ENCODE measurements at regions not wholly inside any gene's neighbourhood (a gene's known extent, or its start where the extent isn't known, plus 50 kb on each side); places are given as distances from the start of the nearest gene placed in this dataset.

DNA sequence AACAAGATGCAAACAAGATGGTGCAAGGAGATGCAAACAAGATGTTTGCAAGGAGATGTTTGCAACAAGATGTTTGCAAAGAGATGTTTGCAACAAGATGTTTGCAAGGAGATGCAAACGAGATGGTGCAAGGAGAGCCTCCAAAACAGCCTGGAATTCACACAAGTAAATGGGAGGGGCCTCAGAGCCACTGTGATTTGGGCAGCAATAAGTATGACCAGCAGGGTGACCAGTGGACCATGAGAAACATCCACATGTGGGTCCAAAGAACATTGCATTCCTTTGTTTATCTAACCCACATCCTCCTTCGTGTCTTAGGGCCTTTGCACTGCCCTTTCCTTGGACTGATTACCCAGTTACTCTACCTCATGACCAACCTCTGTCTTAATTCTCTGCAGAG is 162.9 kb downstream of the PLPP3 start:
- DNase-seq, result no peak

DNA sequence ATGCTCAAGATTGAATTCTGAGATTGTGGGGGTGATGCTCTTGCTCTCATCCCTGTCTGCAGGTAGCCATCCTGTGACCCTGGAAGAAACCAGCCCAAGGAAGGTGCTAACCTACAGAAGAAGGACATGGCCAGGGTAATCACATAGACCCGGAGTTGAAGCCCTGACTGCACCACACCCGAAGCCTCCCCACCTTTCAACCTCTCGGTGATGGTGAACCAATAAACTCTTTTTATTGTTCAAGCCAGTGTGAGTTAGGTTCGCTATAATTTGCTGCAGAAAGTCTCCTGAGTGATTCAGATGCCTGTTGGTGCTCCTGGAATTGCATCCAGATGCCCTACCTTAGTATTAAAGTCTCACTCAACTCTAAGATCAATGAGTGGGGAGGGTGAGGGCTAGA is 163.6 kb downstream of the PLPP3 start:
- DNase-seq, result no peak

DNA sequence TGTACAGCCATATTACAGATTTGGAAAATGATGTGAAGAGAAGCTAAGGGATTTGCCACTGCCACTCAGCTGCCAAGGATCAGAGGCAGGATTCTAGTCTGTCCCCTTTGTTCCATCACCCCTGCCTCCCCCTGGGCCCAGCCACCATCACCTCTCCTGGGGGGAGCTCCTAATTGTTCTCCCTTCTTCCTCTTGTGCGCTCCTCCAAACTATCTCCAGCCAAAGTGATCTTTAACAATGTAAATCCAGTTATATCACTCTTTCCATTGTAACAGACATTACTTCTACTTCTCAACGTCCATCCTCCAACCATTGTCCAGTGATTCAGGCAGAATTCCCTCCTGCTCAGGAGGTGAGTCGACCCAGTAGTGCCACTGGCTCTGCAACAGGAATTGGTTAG is 164.1 kb downstream of the PLPP3 start:
- no peak for DNase-seq

DNA sequence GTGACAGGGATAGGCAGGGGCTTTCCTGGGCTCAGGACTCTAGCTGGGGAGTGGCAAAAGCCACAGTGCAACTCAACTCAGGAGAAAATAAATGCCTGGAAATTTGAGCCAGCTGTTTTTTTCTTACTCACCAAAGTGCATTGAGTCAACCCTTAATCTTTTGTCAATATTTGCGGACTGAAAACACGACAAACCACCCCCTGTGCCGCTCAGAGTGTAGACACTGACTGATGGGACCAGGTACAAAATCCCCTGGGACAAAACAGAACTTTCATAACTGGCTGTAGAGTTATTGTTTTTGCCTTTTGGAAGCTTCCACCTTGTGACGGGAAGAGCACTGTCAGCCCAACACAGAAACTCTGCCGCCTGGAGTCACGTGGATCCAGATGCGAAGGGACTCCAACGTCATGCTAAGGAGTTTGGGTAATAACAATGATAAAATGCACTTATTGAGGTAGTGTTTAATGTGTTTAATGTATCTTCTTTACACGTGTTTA is 164.6 kb downstream of the PLPP3 start:
- no peak for DNase-seq

DNA sequence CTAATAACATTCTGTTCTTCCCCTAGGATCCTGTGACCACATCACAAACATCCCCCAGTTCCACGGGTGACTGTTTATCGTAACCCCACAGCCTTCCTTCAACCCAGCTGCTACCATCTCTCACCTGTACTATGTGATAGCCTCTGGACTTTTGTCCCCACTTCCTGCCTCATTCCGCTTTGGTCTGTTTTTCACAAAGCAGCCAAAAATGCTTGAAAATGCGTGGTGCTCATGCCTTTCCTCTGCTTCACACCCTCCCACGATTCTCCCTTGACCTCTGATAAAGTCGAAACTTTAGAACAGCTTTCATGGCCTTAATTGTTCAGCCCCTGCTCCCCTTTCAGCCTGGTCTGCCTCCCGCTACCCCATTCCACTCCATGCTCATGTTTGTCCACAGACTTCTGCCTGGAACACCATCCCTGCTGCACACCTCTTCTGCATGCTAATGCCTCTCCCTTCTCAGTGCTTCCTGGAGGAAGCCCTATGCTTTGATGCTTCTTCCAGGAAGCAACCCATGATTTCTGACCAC is 165.6 kb downstream of the PLPP3 start:
- no peak for DNase-seq

DNA sequence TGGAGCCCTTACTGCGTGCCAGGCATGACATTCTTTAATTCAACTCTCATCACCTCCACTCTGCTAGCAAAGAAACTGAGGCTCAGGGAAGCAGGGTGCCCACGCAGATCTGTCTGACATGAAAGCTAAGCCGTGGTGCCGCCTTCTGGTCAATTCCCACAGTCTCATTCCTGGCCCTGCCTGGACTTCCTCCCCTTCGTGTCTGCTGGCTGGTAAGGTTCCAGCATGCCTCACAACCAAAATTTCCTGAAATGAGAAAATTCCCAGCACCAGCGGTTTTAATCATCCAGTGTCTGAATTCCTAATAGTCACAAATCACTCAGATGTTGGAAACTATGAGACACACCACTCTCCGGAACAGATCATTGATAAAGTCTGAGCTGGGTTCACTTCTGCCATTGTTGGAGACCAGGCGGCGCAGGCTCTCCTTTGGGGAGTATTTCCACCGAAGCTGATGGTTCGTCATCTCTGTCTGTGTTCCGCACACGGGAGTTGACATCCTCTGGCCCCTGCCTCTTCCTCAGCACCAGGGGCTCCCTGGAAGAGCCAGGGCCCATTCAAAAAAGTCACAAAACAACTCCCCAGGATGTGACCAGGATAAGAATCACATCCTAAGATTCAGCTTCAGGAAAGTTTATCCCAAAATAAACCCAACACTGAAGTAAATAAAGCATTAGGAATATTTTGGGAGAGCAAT is 167.7 kb downstream of the PLPP3 start:
- no peak for DNase-seq

DNA sequence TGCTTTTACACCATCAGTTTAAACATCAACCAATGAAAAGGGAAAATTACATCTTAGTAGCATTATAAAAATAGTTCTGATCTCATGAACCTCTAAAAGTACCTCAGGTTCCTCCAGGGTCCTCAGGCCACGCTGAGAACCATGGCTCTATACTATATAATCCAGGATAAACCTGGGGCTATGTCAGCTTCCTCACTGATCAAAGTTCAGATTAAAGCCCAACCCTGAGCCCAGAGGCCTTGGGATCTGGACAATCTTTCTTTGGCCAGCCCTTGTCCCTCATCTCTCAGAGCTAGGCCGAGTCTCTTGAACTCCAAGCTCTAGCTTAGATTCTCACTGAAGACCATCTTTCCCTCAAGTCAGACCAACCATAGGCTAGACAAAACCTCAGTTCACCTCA is 168.3 kb downstream of the PLPP3 start:
- no peak for DNase-seq

DNA sequence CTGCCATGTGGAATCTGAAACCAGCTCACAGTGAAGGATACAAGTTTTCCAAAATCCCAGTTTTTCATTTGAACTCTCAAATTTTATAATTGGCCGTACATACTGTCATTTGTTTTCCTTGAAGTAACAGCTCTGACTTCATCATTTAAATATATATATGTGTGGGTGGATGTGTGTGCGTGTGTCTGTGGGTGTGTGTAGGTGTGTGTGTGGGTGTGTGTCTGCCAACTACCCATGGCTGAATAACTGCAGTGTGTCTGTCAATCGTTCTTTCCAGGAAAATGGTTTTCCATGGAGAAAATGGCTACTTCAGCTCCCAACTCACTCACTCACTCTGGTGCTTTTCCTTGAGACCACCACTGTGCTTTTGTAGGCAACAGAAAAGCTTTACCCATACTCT is 169.0 kb downstream of the PLPP3 start:
- no peak for DNase-seq

DNA sequence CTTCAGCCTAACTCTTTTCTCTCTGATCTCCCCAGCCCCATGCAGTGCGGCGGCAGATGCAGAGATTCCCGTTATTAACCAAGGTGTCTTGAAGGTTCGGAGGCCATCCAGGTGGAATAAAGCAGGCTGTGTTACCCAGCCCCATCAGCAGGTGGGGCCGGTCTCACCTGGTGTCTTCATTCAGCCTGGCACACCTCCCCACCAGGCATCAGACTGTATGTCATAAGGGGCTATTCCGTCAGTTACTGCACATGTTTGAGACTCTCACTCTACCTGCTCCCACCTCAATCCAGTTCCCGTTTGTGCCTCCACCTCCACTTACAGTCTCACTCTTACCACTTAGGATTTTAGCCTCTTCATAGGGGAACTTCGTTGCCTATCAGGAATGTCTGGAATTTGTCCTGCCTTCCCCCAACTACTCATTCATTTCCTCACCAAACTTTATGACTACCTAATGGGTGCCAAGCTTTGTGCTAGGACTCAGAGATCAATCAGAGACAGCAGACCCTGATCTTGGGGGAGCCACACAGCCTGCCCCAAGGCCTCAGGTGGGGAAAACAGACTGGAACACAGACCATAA is 170.2 kb downstream of the PLPP3 start:
- no peak for DNase-seq

DNA sequence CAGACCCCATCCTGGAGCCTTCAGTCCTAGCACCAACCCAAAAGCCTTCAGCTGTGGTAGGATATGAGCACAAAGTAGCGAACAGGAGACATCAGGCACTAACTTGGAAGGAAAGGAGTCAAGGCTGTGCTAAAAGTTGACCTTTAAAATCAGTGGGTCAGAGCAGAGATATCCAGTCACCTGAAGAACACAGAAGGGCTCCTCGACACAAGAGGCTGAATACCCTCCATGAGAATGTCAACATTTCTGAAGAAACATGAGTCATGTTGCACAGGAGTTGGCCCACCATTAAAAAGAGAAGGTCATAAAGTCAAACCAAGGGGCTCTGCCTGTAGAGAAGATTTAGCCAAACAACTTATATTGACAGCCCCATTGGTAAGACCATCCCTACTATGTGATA is 172.5 kb downstream of the PLPP3 start:
- no peak for DNase-seq

DNA sequence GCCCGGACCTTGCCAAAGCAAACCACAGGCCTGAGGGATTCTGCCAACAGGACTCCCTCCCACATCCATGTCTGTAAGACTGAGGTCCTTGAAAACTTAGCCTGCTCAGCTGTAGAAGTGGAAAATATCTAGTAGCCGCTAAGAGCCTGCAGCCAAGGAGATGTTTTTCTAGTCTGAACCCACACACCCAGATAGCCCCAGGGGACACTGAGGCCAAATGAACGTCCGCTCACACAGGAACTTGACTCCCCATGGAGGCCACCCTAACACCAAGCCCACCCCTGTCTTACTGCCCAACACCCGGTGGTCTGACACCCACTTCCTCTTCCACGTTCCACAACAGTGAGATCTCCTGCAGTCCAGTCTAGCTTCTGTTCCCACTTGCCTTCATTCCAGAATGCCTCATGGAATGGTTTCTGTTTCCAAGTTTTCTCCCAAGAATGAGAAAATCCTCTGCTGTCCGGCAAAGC is 174.8 kb downstream of the PLPP3 start:
- no peak for DNase-seq

DNA sequence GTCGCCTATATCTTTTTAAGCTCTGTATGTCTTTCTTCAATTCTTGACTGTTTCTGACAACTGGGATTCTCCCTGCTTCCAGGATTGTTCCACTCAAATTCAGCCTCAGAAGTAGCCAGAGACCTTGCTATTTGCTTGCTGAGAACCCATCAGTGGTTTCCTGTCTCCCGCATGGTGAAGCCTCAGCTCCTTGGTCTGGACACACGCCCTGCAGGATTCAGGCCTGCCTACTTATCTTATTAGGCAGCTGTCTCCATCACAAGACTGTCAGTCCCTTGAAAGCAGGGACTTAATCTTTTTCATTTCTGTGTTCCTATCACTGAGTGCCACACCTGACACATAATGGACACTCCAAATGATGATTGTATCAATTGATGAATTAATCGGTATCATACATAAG is 175.3 kb downstream of the PLPP3 start:
- no peak for DNase-seq

DNA sequence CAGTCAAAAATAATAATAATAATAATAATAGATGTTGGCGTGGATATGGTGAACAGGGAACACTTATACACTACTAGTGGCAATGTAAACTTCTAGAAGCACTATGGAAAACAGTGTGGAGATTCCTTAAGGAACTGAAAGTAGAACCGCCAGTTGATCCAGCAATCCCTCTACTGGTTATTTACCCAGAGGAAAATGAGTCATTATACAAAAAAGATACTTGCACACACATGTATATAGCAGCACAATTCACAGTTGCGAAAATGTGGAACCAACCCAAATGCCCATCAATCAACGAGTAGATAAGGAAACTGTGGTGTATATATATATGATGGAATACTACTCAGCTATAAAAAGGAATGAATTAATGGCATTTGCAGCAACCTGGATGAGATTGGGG is 176.0 kb downstream of the PLPP3 start:
- no peak for DNase-seq

DNA sequence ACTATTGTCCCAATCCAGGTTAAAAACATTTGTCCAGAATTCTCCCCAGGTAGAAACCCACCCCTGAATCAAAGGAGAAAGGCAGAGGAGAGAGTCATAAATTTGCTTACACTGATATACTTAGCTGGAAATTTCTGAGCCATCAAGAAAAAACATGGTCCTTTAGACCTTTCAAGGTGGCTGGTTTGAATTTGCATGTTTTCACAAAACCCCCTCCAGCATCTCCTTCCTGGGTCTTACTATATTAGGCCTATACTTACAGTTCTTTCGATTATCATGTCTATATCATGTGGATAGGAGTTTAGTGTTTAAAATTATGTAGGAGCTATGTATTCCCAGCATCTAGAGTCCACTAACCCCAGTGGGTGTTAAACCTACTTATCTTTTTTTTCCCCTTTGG is 178.2 kb downstream of the PLPP3 start:
- no peak for DNase-seq

DNA sequence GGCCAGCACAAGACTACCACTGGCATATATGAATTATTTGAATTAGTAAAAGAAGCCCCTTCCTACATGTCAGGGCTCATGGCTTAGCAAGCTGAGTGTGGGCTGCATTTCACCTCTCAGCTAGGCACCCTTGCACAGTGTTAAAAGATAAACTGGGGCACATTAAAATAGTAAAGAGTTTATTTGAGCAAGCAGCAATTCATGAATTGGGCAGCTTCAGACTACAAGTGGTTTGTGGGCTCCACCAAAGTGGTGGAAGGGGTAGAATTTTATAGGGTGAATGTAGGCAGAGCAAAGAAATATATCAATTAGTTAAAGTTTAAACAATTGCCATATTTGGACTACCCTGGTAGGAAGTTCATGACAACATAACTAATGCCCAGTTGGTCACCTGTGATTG is 178.8 kb downstream of the PLPP3 start:
- no peak for DNase-seq

DNA sequence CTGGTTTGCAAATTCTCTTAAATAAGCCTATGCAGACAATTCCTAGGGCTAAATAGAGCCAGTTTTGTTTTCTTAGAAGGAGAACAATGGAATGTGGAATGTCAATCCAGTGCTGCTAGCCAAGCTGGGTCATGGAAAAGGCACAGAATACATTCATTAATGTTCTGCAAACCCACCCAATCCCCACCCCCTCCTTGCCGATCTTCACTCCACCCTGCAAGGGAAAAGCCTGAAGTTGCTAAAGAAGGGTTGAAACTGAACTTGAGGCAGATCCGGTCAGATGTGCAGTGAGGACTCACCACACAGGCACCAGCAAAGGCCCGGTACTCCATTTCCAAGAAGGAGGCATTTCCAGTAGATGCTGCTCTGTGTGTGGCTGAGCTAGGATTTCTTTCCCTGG is 179.6 kb downstream of the PLPP3 start:
- no peak for DNase-seq

DNA sequence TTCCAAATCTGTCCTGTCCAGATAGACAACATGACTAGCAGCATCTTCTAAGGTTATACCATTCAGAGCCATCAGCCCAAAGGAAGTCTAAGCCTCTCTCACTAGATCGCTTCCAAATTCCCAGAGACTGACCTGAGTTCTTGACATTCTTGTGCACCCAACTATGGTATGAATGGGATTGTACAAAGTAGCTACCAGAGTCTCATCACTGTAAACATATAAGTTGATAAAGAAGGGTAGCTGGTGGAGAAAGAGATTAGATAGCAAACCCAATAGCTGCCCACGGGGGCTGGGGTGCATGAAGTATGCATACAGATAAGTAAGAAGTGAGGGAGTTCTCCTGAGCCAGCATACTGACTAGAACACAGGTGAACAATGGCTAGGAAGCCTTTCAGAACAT is 180.0 kb downstream of the PLPP3 start:
- no peak for DNase-seq

DNA sequence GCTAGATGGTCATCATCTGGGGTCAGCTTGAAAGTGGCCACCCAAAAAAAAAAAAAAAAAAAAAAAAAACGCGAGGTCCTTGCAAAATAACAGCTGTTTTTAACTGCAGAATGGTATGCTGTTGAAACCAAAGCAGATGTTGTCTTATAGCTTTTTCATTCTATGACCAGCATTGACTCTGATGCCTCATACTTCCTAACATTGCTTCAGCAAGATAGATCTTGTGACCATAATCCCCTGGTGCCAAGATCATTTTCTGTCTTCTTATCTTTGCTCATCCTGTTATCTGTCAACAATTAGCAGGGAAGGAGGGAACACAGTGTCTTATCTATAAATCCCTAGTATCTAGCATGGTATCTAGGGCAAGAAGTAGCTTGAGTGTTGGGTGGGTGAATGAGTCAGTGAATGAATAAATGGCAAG is 181.5 kb downstream of the PLPP3 start:
- no peak for DNase-seq

DNA sequence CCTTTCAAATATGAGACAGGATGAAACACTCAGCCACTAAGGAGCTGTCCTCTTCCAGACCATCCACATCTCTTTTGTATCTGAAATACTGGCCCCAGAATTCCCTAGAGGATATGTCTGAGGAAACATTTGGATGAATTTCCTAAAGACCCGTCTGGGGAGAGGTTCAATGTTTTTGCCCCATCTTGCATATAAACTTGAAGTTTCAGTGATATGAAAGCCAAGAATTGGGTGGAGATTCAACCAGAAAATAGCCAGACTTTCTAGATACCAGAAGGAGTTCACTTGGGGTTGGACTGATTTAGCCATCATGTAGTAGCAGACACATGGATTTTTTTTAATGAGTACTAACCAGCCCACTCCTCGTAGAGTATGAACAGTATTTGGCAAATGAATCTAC is 182.0 kb downstream of the PLPP3 start:
- DNase-seq, result no peak

DNA sequence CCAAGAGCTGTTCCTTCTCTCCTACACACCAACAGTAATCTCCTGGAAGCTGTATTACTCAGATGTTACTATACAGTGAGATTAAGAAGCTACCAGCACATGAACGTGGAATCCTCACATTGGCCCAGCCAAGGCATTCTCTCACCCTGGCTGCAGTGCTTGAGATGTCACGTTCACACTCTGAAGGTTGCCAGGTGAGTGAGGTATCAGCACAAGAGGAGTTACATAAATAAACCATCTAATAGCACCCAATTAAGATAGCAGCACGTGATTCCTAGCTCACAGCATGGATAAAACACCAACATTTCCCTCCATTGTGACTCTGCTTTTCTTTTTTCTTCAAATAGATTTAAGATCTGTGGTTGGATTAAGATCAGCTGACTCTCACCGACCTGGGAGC is 182.8 kb downstream of the PLPP3 start:
- DNase-seq, result no peak

DNA sequence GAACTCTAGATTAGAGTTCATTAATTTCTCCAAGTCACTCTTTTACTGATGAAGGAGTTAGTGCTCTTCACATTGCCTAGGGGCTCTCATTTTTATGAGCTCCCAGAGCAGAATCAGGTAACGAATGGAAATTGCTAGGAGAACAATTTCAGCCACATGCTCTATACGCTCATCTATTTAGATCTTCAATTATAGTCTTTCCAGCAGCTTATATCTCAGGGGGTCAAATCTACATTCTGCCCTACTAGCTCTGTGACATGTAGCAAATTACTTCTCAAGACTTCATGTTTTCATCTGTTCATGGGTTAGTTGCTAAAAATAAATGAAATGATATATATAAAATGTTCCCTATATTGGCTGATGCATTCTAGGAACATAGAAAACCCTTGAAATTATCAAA is 183.6 kb downstream of the PLPP3 start:
- DNase-seq, result no peak

DNA sequence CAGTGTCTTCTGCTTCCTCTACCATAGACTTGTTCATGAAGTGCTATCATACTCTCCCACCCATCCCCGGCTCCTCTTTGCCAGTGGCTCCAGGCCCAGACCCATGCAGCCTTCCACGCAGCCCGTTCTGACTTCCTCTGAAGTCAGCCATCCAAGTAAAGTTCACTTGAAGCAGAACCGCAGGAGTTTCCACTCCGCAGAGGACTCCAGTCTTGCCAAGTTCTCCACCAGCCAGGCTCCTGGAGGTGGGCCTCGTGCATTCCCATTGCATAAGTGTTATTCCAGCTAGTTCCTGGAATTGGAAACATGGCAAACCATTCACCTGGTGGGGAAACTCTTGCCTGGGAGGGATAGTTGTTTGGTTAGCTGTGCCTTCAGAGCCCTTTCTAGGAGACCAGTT is 185.1 kb downstream of the PLPP3 start:
- DNase-seq, result no peak

DNA sequence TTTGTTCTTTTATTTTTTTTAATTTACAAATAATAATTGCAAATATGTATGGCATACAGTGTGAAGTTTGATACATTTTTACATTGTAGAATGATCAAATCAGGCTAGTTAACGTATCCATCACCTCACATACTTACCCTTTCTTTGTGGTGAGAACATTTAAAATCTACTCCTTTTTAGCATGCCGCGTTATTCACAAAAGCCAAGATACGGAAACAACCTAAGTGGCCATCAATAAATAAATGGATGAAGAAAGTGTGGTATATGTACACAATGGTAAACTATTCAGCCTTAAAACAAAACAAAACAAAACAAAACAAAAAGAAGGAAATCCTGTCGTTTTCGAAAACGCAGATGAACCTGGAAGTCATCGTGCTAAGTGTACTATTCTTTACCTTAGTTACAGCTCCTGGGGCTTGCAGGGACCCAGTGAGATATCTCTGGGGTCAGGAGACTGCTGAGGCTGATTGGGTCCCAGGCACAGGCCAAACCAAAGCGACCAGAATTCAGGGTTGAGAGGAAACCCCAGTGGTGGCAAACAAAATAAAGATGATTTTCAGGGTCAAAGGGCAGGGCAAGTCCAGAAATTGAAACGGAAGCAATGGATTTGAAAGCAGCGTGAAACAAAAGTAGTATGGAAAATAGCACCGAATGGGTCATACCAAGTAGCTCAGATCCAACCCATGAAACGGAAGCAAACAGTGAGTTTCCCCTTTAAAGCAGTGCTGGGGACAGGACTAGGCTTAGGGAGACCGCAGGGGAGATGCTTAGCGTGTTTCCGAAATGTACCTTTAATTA is 188.2 kb downstream of the PLPP3 start:
- no peak for DNase-seq

Measured in cerebellar nuclear complex (tissue), 1 donor.